ENCODE measurements at regions not wholly inside any gene's neighbourhood (a gene's known extent, or its start where the extent isn't known, plus 50 kb on each side); places are given as distances from the start of the nearest gene placed in this dataset.
"Not testable (repeated sequence)": the region's sequence is repeated elsewhere in the genome, so short reads cannot be mapped to it uniquely, and the experiment has no call there.

DNA sequence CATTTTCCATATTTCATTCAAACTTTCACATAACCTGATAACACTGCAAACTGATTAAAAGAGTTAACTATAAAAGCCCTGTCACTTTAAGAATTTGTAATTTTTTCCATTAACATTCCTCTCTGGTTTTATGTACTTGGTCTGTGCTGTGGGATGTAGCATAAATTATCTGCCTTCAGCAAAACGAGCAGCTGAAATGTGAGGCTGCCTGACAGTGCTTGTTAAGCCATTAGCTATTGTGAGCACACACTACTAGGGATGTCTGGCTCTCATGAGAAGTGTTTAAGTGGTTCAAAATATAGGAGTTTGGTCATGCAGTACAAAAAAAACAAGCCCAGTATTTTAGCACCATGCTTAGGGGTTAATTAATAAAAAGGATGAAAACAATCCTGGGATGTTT lies 63.0 kb downstream of the HOXA1 start:
- ATAC-seq (no peak), DNase-seq (no peak)
- peaks cover 0 to 6% (median 0%) of the 10 kb centered on the region in 3 donors for H3K36me3 Mint-ChIP-seq
- POLR2A ChIA-PET, result no interaction called here
- H3K27me3 Mint-ChIP-seq, result peaks cover 0 to 1% (median 0%) of the 10 kb centered on the region in 5 donors
- H3K4me1 Mint-ChIP-seq, result peaks cover 11 to 25% (median 20%) of the 10 kb centered on the region in 4 donors
- no peaks in the 10 kb centered on the region for H3K9me3 Mint-ChIP-seq
- peak overlapping the region in 7 of 10 donors; percentile 34 to 92 (median 83) for H3K27ac Mint-ChIP-seq
- peak overlapping the region in 3 of 10 donors; percentile 18 to 30 (median 28) for H3K4me3 Mint-ChIP-seq

DNA sequence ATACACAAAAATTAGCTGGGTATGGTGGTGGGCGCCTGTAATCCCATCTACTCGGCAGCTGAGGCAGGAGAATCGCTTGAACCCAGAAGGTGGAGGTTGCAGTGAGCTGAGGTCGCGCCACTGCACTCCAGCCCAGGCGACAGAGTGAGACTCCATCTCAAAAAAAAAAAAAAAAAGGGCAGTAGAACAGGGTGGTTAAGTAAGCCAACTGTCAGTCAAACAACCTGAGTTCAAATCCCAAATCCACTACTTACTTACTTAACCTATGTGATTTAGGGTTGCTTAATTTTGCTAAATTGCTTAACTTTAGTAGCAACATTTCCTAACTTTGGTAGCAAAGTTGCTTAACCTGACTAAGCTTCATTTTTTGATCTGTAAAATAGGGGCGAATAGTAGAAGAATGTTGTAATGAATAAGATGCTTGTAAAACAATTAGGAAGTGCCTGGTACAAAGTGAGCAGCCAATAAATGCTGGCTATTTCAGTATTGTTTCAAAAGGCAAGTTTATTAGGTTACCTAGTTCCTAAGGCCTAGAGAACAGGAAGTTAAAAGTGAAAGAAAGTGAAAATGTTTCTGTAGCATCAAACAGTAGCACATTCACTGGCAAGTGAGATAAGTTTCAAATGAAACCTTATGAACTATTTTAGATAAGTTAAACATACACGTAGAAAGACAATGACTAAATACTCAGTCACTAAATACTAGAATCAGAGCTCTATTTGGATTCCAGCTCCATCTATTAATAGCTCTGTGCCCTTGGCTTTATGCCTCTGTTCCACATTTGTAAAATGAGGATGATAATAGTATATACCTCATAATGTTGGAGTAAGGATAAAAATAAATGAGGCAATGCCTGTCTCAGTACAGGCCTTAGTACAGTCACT lies 64.3 kb downstream of the HOXA1 start:
- peak; percentile 54 to 69 for ATAC-seq

DNA sequence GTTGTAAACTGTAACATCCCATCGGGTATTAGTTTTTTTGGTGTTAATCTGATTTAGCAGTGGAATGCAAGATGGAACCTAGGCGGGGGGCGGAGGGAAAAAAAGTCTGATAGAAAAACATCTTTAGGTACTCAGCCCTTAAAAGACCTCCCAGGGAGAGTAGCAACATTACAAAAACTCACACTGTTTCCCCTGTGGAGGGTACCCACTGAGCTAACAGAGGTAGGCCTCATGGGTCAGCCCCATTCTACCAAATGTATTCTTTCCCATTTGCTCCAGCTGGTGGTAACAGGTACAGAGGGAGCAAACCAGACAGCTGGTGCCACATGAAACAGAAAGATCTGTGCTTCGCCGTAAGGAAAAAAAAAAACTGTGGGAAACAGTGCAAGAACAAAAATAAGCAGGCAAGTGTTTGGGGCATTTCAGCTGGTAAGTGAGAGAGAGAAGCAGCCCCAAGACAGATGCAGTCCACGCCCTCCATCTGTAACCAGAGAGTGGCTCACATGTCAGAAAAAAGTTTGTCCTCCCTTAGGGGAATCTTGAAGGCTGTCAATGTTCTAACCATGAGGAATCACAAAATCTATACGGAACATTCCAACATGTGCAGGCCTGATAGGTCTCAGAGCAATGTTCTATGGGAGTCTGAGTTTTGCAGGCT lies 65.3 kb downstream of the HOXA1 start:
- H3K36me3 Mint-ChIP-seq, result peaks cover 0 to 6% (median 0%) of the 10 kb centered on the region in 3 donors
- DNase-seq (no peak), ATAC-seq (no peak)
- H3K9me3 Mint-ChIP-seq, result no peaks in the 10 kb centered on the region
- H3K4me1 Mint-ChIP-seq, result peaks cover 11 to 25% (median 20%) of the 10 kb centered on the region in 4 donors
- peak overlapping the region in 9 of 10 donors; percentile 63 to 92 (median 83) for H3K27ac Mint-ChIP-seq
- H3K4me3 Mint-ChIP-seq, result peak overlapping the region in 2 of 10 donors; percentile 18 to 54
- no peaks in the 10 kb centered on the region for H3K27me3 Mint-ChIP-seq
- POLR2A ChIA-PET, result no interaction called here

More for the DNA sequence above, 64.3 kb downstream of the HOXA1 start:
- H3K4me1 Mint-ChIP-seq, result peaks cover 11 to 25% (median 20%) of the 10 kb centered on the region in 4 donors
- DNase-seq, result peak in 3 of 10 donors; percentile 9 to 33 (median 22)
- no peaks in the 10 kb centered on the region for H3K27me3 Mint-ChIP-seq
- H3K36me3 Mint-ChIP-seq, result peaks cover 0 to 6% (median 0%) of the 10 kb centered on the region in 3 donors
- H3K4me3 Mint-ChIP-seq, result peak overlapping the region; percentile 1 to 78 (median 53)
- POLR2A ChIA-PET, result interaction anchor here (0.5 to 0.7 kb wide), 2 partner anchors 121 to 814 kb away, joined by 3 read pairs; partner anchors contain the start of gene HOXA3
- H3K27ac Mint-ChIP-seq, result peak overlapping the region; percentile 63 to 92 (median 81)
- no peaks in the 10 kb centered on the region for H3K9me3 Mint-ChIP-seq

DNA sequence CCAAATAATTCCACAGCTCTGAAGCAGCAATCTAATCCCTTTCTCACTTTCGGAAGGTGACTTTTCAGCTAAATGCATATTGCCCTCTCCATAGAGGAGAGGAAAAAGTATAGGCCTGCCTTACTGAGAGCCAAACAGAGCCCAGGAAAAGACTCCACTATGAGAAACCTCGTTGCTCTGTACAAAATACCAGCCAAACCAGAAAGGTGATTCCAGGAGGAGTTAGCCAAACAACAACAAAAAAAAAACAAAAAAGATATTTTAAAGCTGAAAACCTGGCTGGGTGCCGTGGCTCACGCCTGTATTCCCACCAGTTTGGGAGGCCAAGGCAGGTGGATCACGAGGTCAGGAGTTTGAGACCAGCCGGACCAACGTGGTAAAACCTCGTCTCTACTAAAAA lies 70.5 kb downstream of the HOXA1 start:
- peaks cover 0 to 3% (median 0%) of the 10 kb centered on the region in 5 donors for H3K27me3 Mint-ChIP-seq
- H3K9me3 Mint-ChIP-seq, result no peaks in the 10 kb centered on the region
- H3K4me1 Mint-ChIP-seq, result peaks cover 0 to 2% (median under 1%) of the 10 kb centered on the region in 4 donors
- POLR2A ChIA-PET, result no interaction called here
- ATAC-seq, result no peak
- H3K36me3 Mint-ChIP-seq, result no peaks in the 10 kb centered on the region
- H3K27ac Mint-ChIP-seq, result no peak overlapping the region
- no peak for DNase-seq
- H3K4me3 Mint-ChIP-seq, result no peak overlapping the region

DNA sequence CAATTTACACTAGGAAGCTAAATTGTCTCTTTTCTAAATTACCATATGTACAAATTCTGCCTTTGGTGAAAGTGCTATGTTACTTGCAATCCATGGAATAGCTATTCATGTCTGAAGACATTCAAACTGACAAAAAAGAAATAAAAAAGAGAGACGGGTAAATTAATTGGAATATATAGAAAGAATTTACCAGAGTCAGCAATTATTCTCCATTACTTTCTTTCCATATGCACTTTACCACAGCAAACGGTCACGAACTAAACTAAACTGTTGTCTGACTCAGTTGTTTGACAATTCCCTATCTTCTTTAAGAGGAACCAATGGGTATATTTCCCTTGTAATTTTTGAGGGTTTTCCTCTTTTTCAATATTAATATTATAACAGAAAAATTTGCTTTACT lies 85.7 kb downstream of the HOXA1 start:
- H3K4me1 Mint-ChIP-seq, result no peaks in the 10 kb centered on the region

DNA sequence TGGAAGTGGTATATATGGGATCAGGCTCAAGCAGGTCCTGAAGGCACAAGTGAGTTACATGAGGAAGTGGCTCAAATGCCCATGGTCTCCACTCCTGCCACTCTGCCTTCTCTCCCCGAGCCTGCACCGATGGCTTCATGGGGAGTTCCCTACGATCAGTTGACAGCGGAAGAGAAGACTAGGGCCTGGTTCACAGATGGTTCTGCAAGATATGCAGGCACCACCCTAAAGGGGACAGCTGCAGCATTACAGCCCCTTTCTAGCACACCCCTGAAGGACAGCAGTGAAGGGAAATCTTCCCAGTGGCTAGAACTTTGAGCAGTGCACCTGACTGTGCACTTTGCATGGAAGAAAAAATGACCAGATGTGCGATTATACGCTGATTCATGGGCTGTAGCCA lies 95.3 kb downstream of the HOXA1 start:
- POLR2A ChIA-PET, result no interaction called here
- Mint-ChIP-seq H3K27me3 (peaks cover 0 to 5% (median 0%) of the 10 kb centered on the region in 5 donors), H3K9me3 (peaks cover 0 to 22% (median 10%) of the 10 kb centered on the region in 9 donors), H3K27ac (no peak overlapping the region), H3K4me1 (no peaks in the 10 kb centered on the region), H3K4me3 (no peak overlapping the region), H3K36me3 (no peaks in the 10 kb centered on the region)
- DNase-seq (no peak), ATAC-seq (no peak)

More for the DNA sequence above, 85.7 kb downstream of the HOXA1 start:
- Mint-ChIP-seq H3K4me3 (no peak overlapping the region), H3K27me3 (peaks cover 17 to 41% (median 30%) of the 10 kb centered on the region in 5 donors), H3K36me3 (peaks cover 0 to 24% (median 8%) of the 10 kb centered on the region in 3 donors), H3K9me3 (peaks cover 11 to 49% (median 29%) of the 10 kb centered on the region in 9 donors), H3K27ac (no peak overlapping the region)
- POLR2A ChIA-PET, result no interaction called here
- DNase-seq (no peak), ATAC-seq (no peak)

DNA sequence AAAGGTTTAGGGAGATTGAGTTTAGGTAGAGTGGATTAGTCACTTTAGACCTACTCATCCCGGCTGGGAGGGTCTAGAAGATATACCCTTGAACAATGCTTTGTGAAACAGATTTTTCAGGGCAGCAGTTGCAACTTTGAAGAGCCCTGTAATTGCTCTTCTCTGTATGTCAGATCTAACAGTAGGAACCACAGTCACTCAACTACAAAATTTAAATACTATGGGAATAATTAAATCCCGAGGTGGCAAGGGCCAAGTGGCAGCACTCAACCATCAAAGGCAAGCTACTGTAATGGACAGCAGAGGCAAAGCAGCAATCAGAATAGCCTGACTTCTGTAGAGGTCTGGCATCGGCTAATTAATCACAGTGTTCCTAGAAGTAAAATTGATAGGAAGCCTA lies 97.5 kb downstream of the HOXA1 start:
- H3K4me1 Mint-ChIP-seq, H3K4me3 Mint-ChIP-seq, H3K27ac Mint-ChIP-seq, DNase-seq, ATAC-seq, POLR2A ChIA-PET, H3K36me3 Mint-ChIP-seq: not testable (repeated sequence)
- peaks cover 0 to 21% (median 9%) of the 10 kb centered on the region in 9 donors for H3K9me3 Mint-ChIP-seq
- H3K27me3 Mint-ChIP-seq, result peaks cover 0 to 12% (median 2%) of the 10 kb centered on the region in 5 donors

DNA sequence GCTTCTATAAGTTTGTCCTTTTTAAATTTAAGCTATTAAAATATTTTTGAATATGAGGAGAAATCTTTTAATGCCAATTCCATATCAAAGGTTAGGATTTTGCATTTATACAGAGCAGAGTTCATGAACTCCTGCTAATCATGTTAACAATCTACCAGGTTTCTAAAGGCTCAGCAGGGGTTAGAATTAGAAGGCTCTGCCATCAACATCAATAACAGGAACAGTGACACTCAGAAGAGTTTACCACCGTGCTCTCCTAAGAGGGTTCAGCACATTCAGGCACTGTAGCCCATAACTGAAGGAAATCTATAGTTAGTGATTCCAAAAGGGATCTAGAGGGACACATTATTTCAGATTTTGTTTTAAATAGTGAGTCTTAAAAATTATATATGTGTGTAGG lies 100.1 kb downstream of the HOXA1 start:
- DNase-seq (no peak), ATAC-seq (no peak)
- peaks cover 0 to 14% (median 4%) of the 10 kb centered on the region in 5 donors for H3K27me3 Mint-ChIP-seq
- peaks cover 0 to 18% (median 5%) of the 10 kb centered on the region in 9 donors for H3K9me3 Mint-ChIP-seq
- no peak overlapping the region for H3K4me3 Mint-ChIP-seq
- no peak overlapping the region for H3K27ac Mint-ChIP-seq
- POLR2A ChIA-PET, result interaction anchor here (0.5 kb wide), 1 partner anchor 16 kb away, joined by 3 read pairs; no protein-coding TSS in a partner anchor
- H3K36me3 Mint-ChIP-seq, result no peaks in the 10 kb centered on the region
- H3K4me1 Mint-ChIP-seq, result no peaks in the 10 kb centered on the region

DNA sequence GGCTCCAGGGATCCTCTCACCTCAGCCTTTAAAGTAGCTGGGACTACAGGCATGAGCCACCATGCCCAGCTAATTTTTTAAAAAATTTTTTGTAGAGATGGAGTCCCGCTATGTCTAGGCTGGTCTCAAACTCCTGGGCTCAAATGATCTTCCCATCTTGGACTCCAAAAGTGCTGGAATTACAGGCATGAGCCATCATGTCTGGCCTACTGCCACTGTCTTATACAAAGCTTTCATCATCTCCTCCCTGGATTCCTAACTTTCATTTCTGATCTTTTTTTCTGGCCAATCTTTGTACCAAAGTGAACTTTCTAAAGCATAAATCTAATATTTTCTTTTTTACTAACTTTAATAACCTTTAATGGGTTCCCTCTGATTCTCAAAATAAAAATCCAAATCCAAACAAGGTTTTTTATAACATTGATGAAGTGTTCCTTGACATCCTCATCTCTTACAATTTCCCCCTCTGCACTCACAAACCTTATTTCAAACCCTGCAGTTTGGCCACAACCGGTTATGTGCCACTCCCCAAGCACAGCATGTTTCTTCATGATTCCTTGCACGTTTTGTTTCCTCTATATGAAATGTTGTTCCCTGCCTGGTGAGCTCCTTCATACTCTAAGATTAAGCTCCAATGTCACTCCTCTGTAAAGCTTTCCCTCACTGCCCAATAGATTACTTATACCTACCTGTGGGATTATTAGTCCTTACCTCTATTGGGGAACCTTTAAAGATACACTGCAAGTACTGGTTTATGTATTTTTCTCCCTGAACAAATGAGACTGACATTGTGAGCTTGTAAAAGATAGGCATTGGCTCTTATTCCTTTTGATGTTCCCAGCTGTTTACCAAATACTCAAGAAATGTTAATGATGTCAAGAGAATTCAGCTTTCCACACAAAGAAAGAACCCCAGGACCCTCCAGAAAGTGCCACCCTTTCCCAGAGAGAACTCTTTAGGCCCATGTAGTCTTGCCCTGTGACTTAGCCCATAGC lies 101.7 kb downstream of the HOXA1 start:
- no peaks in the 10 kb centered on the region for H3K4me1 Mint-ChIP-seq
- POLR2A ChIA-PET, result no interaction called here
- H3K4me3 Mint-ChIP-seq, result no peak overlapping the region
- H3K36me3 Mint-ChIP-seq, result no peaks in the 10 kb centered on the region
- H3K9me3 Mint-ChIP-seq, result peaks cover 0 to 12% (median 5%) of the 10 kb centered on the region in 9 donors
- no peak overlapping the region for H3K27ac Mint-ChIP-seq
- DNase-seq (no peak), ATAC-seq (no peak)
- H3K27me3 Mint-ChIP-seq, result peaks cover 0 to 14% (median 4%) of the 10 kb centered on the region in 5 donors

DNA sequence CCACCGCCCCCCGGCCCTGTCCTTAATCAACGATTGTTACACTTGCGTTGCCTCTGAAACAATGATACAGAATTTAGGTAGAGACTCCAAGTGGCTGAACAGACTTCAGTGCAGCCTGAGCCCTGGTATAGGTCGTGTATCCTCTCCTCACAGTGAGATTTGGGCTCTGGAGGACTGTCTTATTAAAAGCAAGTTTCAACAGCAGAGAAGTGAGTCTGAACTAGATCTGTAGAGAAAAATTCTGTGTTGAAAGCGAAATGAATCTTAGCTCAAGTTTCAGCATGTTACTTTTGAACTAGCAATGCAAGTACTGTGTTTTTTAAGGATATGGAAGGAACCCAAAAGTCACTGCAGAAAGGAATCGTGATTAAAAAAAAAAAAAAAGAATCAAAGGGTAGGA lies 103.1 kb downstream of the HOXA1 start:
- ATAC-seq, result no peak
- POLR2A ChIA-PET, result no interaction called here
- Mint-ChIP-seq H3K36me3 (no peaks in the 10 kb centered on the region), H3K4me3 (no peak overlapping the region), H3K27ac (no peak overlapping the region), H3K9me3 (peaks cover 0 to 2% (median 0%) of the 10 kb centered on the region in 9 donors), H3K4me1 (no peaks in the 10 kb centered on the region), H3K27me3 (peaks cover 0 to 10% (median 4%) of the 10 kb centered on the region in 5 donors)
- no peak for DNase-seq

DNA sequence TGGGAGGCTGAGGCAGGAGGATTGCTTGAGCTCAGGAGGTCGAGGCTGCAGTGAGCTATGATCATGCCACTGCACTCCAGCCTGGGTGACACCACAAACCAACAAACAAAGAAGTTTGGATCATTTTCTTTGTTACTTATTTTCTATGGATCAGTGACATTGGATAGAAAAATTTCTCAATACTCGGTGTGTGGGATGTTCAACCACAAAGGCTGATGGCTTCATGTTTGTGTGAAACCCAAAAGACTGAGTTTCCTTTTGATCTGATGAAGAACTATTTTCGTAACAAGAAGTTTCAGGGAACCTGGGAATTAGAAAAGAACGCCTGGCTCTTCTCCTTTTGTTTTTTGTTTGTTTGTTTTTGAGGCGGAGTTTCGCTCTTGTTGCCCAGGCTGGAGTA lies 104.0 kb downstream of the HOXA1 start:
- no peaks in the 10 kb centered on the region for H3K36me3 Mint-ChIP-seq
- H3K27ac Mint-ChIP-seq, result no peak overlapping the region
- no peak overlapping the region for H3K4me3 Mint-ChIP-seq
- no peaks in the 10 kb centered on the region for H3K9me3 Mint-ChIP-seq
- ATAC-seq, result no peak
- peaks cover 0 to 9% (median 4%) of the 10 kb centered on the region in 5 donors for H3K27me3 Mint-ChIP-seq
- DNase-seq, result no peak
- POLR2A ChIA-PET, result no interaction called here
- no peaks in the 10 kb centered on the region for H3K4me1 Mint-ChIP-seq

Data from naive thymus-derived CD8-positive, alpha-beta T cell (primary cell).